Thyroid gland (tissue), 4 donors: ENCODE measurements at regions not wholly inside any gene's neighbourhood (a gene's known extent, or its start where the extent isn't known, plus 50 kb on each side); places are given as distances from the start of the nearest gene placed in this dataset.

Experiments
- DNase-seq, 2 donors: peaks; one replicate each; pipeline ENCODE4 v3.0.0-alpha.2; 2019
- H3K27ac ChIP-seq, 3 donors: fragments of 200-600 bp; sonication (generic); 1 replicate in 2 of 3; 2 replicates in 1 of 3; pipeline ENCODE4 v1.5.1; 2016 to 2019; ENCODE audit warnings: mild to moderate bottlenecking in 1 of 3, moderate library complexity in 1 of 3
- H3K27me3 ChIP-seq: fragments of 200-600 bp; sonication (generic); one replicate; pipeline ENCODE4 v1.5.1; 2019
- H3K36me3 ChIP-seq, 2 donors: fragments of 200-600 bp; sonication (generic); one replicate each; pipeline ENCODE4 v1.5.1; 2016 to 2019
- H3K4me1 ChIP-seq, 2 donors: fragments of 200-600 bp; sonication (generic); one replicate each; pipeline ENCODE4 v1.5.1; 2017 to 2019
- H3K4me3 ChIP-seq, 3 donors: fragments of 200-600 bp; sonication (generic); replicated peaks in 1 of 3; 1 replicate in 2 of 3; 2 replicates in 1 of 3; pipeline ENCODE4 v1.5.1; 2016; ENCODE audit warnings: mild to moderate bottlenecking in 1 of 3
- H3K9me3 ChIP-seq: fragments of 200-600 bp; sonication (generic); one replicate; pipeline ENCODE4 v1.5.1; 2017
- POLR2A ChIP-seq, 2 donors: fragments of 450-650 bp; IDR thresholded peaks; one replicate each; pipeline ENCODE4 v1.6.1; 2017; ENCODE audit warnings: antibody characterized with exemption in 2 of 2, mild to moderate bottlenecking in 2 of 2, moderate library complexity in 1 of 2
- WGBS, 2 donors: methylation state at CpG; one replicate each; pipeline ENCODE4 v1.1.5; 2017; 5-methylcytosine and 5-hydroxymethylcytosine counted together
- intact Hi-C: fragments of 100-400 bp; cut with DNase I; formaldehyde crosslinking; loops from one replicate; pipeline ENCODE4 v1.15.1; 2023
- TF ChIP-seq, protein P1 (sequence below), 6 experiments: fragments of 200-600 bp in 3 of 6; fragments of 450-650 bp in 3 of 6; sonication (generic) in 3 of 6; IDR thresholded peaks; one replicate each; pipeline ENCODE4 v1.5.1; 2016 to 2019; ENCODE audit warnings: antibody characterized with exemption in 6 of 6, mild to moderate bottlenecking in 2 of 6, inconsistent platforms in 1 of 6, moderate library complexity in 1 of 6

DNA sequence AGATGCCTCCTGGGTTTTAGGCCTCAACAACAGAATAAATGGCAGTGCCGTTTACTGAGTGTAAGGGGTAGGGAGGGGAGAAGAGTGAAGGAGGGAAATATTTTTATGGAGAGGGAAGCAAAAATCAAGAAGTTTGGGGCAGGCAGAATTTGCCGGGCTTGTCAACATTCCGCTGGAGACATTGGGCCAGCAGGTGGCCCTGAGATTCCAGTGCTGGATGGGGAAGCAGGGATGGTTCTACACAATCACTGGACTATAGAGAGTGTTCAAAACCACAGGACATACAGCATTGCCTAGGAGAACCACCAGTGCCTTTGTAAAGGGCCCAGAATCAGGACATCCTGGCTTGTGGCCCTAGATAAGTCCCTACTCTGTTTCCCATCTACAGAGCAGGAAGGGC lies 598.6 kb upstream of the MGMT start:
- DNase-seq, result no peak
- 97 to 98% methylated on average over 3 of the region's 3 CpGs for WGBS, 2 donors
- intact Hi-C loops, result no loop called here
- H3K27ac ChIP-seq, result no peak overlapping the region
- no peaks in the 10 kb centered on the region for H3K36me3 ChIP-seq
- H3K27me3 ChIP-seq, result no peaks in the 10 kb centered on the region
- TF ChIP-seq, protein P1, sequence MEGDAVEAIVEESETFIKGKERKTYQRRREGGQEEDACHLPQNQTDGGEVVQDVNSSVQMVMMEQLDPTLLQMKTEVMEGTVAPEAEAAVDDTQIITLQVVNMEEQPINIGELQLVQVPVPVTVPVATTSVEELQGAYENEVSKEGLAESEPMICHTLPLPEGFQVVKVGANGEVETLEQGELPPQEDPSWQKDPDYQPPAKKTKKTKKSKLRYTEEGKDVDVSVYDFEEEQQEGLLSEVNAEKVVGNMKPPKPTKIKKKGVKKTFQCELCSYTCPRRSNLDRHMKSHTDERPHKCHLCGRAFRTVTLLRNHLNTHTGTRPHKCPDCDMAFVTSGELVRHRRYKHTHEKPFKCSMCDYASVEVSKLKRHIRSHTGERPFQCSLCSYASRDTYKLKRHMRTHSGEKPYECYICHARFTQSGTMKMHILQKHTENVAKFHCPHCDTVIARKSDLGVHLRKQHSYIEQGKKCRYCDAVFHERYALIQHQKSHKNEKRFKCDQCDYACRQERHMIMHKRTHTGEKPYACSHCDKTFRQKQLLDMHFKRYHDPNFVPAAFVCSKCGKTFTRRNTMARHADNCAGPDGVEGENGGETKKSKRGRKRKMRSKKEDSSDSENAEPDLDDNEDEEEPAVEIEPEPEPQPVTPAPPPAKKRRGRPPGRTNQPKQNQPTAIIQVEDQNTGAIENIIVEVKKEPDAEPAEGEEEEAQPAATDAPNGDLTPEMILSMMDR (IDR thresholded peaks at IDR 0.05), result no peak
- no peak for TF ChIP-seq POLR2A (IDR thresholded peaks at IDR 0.05)
- no peak overlapping the region for H3K4me3 ChIP-seq
- H3K9me3 ChIP-seq, result no peaks in the 10 kb centered on the region
- no peaks in the 10 kb centered on the region for H3K4me1 ChIP-seq

DNA sequence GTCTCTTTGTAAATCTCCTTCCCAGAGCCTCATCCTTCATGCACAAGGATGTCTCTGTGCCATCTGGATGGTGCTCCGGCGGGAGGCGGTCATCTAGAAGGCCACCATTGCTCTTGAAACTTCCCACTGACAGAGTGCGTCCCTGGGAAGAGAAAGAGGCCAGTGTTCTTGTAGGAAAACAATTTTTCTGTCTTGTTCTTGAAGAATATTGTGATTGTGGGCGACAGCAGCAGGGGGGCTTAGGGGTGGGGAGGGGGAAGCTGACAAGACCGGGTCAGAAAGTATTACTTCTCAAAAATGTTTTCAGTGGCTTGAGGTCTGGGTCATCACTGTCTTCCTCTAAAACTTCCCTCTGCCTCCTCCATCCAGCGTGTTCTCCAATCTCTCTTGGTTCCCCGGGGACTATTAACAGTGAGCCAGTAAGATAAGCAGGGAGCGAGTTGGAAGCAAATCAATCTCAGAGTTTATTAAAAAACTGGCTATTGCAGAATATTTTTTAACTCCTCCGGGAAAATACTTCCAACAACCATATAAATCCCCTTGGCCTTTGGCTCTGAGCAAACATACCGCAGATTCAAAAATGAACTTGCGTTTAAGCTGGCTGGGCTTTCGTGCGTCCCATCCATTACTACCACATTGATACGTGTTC lies 597.8 kb upstream of the MGMT start:
- Histone ChIP-seq H3K4me3 (no peak overlapping the region), H3K4me1 (no peaks in the 10 kb centered on the region), H3K27me3 (no peaks in the 10 kb centered on the region), H3K27ac (no peak overlapping the region), H3K36me3 (no peaks in the 10 kb centered on the region), H3K9me3 (no peaks in the 10 kb centered on the region)
- WGBS, 2 donors, result 74 to 83% methylated on average over 15 of the region's 15 CpGs
- TF ChIP-seq POLR2A (IDR thresholded peaks at IDR 0.05), result no peak
- TF ChIP-seq, protein P1 (IDR thresholded peaks at IDR 0.05), result no peak
- intact Hi-C loops, result no loop called here
- no peak for DNase-seq

DNA sequence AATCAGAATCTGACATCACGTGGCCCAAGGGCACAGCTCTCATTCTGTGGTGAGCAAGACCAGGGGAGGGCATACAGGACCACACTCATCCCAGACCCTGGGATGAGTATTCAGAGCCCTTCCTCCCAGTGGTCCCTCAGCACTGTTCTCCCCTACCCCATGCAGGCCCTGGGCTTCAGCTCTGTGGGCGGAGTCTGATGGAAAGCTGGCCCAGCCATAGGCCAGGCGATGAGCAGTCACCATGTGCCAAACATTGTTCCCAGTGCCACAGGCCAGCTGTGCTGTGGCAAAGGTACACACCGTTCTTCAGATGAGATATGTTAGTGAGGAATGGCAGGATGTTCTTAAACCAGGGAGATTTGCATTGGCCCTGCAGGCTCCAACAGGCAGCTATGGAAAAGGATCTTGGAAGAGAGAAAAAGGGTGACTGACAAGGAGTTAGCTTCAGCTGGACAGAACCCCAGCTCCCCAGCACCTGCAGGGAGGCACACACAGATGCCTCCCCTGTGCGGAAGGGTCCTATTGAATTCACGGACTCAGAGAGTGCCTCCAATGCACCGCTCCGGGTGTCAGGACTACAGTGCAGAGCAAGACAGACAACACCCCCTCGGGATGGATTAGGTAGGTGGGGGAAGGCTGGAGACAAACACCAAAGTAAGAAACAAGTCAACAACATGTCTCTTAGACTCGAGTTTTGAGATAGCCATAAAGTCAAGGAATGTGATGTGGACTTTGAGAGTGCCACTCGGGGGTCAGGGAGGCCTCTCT lies 596.0 kb upstream of the MGMT start:
- no peak for TF ChIP-seq POLR2A (IDR thresholded peaks at IDR 0.05)
- TF ChIP-seq, protein P1 (IDR thresholded peaks at IDR 0.05), result no peak
- WGBS, 2 donors, result 84 to 87% methylated on average over 9 to 11 of the region's 11 CpGs
- Histone ChIP-seq H3K27me3 (no peaks in the 10 kb centered on the region), H3K27ac (no peak overlapping the region), H3K4me1 (no peaks in the 10 kb centered on the region), H3K4me3 (no peak overlapping the region), H3K36me3 (no peaks in the 10 kb centered on the region), H3K9me3 (no peaks in the 10 kb centered on the region)
- no peak for DNase-seq
- intact Hi-C loops, result no loop called here

DNA sequence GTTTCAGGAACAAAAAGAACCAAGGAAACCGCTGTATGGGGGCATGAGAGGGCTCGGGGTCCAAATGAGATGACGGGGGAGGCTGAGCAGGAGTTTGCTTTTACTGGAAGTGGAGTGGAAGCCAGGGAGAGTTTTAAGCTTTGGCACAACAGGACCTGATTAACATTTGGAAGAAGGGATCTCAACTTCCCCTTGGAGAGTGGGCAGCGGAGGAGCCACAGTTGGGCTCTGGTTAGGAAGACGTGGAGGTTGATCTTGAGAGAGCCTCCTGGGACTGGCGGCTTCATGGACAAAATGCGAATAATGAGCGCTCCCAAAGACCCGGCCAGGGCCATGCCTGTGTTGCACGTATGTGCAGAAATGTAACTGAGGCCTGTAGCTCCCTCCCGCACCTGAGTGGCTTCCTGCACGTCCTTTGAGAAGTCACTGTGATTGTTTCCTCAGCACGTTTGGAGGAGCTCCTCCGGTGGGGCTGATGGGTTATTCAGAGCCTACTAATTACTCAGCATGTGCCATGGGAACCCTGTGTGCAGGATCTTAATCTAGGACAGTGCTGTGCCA lies 595.3 kb upstream of the MGMT start:
- no peaks in the 10 kb centered on the region for H3K27me3 ChIP-seq
- no peaks in the 10 kb centered on the region for H3K36me3 ChIP-seq
- intact Hi-C loops, result no loop called here
- H3K27ac ChIP-seq, result no peak overlapping the region
- no peaks in the 10 kb centered on the region for H3K9me3 ChIP-seq
- no peak overlapping the region for H3K4me3 ChIP-seq
- H3K4me1 ChIP-seq, result no peaks in the 10 kb centered on the region
- no peak for DNase-seq
- TF ChIP-seq, protein P1 (IDR thresholded peaks at IDR 0.05), result no peak
- TF ChIP-seq POLR2A (IDR thresholded peaks at IDR 0.05), result no peak
- WGBS, 2 donors, result 90 to 92% methylated on average over 14 of the region's 14 CpGs
